HCT116 (cell line): ENCODE measurements at regions not wholly inside any gene's neighbourhood (a gene's known extent, or its start where the extent isn't known, plus 50 kb on each side); places are given as distances from the start of the nearest gene placed in this dataset.

Experiments used
- ATAC-seq: fragments of 200-7000 bp; cut with Tn5 transposase; 2 replicates; pipeline ENCODE4 v1.9.1; 2020; ENCODE audit warnings: mild to moderate bottlenecking, moderate library complexity
- BruUV-seq: library from RNA; stranded (reverse); fragments of 400-500 nt; replicated peaks from 2 replicates; lab custom pipeline; 2021; lab: Mats Ljungman, UMichigan
- CTCF ChIA-PET: fragments of 300-600 bp; sonication (Branson Sonifier 250); formaldehyde crosslinking; loops from one replicate; lab custom pipeline; 2021; ENCODE audit warnings: antibody characterized with exemption; lab: Charles Lee
- POLR2A ChIA-PET: fragments of 300-600, 350-600 bp; sonication (Branson Sonifier 250); formaldehyde crosslinking; loops from one replicate; lab custom pipeline; 2021; ENCODE audit warnings: antibody characterized with exemption; lab: Charles Lee
- RAD21 ChIA-PET, 2 experiments: fragments of 300-600 bp; sonication (Branson Sonifier 250); formaldehyde crosslinking; loops; one replicate each; lab custom pipeline; 2023; ENCODE audit warnings: low total read pairs in 2 of 2; ENCODE audit not compliant: uncharacterized antibody in 2 of 2, unreplicated experiment in 2 of 2, low non-redundant PET in 1 of 2; lab: Charles Lee
- DNase-seq: peaks from one replicate; pipeline ENCODE4 v3.0.0-alpha.2; 2010; ENCODE audit warnings: low read depth, low spot score
- H2AFZ ChIP-seq: fragments of 200-600 bp; shearing (Covaris generic), sonication (generic); 2 replicates; pipeline ENCODE4 v1.6.1; 2017; ENCODE audit warnings: low read depth, mixed run types, mixed read lengths, antibody characterized with exemption, low read length; ENCODE audit not compliant: poor library complexity, severe bottlenecking
- H3K27ac ChIP-seq: 2 replicates; pipeline ENCODE4 v1.5.1; 2012; ENCODE audit warnings: low read depth, low read length
- H3K27me3 ChIP-seq: fragments of 200-600 bp; sonication (generic); 2 replicates; pipeline ENCODE4 v1.6.1; 2016; ENCODE audit warnings: mixed run types, low read length, mixed read lengths; ENCODE audit not compliant: insufficient read depth
- H3K36me3 ChIP-seq, 2 experiments: fragments of 200-500 bp in 1 of 2; fragments of 200-600 bp in 1 of 2; sonication (Bioruptor generic) in 1 of 2; sonication (generic) in 1 of 2; 2 replicates each; pipeline versions ENCODE4 v1.5.1 to v1.6.1; 2014 to 2016; ENCODE audit warnings: low read length in 2 of 2, inconsistent platforms in 1 of 2, mixed read lengths in 1 of 2, mixed run types in 1 of 2; ENCODE audit not compliant: insufficient read depth in 2 of 2, control insufficient read depth in 1 of 2
- H3K4me1 ChIP-seq, 2 experiments: fragments of 200-600 bp in 1 of 2; sonication (generic) in 1 of 2; 2 replicates each; pipeline versions ENCODE4 v1.5.1 to v1.6.1; 2012 to 2017; ENCODE audit warnings: low read length in 2 of 2, inconsistent platforms in 1 of 2, mild to moderate bottlenecking in 1 of 2, mixed read lengths in 1 of 2, mixed run types in 1 of 2, moderate library complexity in 1 of 2; ENCODE audit not compliant: insufficient read depth in 2 of 2, control insufficient read depth in 1 of 2
- H3K4me2 ChIP-seq: fragments of 200-600 bp; sonication (generic); 2 replicates; pipeline ENCODE4 v1.6.1; 2017; ENCODE audit warnings: mixed run types, low read length, mixed read lengths
- H3K4me3 ChIP-seq, 2 experiments: fragments of 200-600 bp in 1 of 2; sonication (generic) in 1 of 2; replicated peaks in 1 of 2; 2 replicates each; pipeline ENCODE4 v1.5.1; 2011 to 2016; ENCODE audit warnings: low read length in 2 of 2, control low read depth in 1 of 2, low read depth in 1 of 2, mild to moderate bottlenecking in 1 of 2, mixed read lengths in 1 of 2, mixed run types in 1 of 2
- H3K79me2 ChIP-seq: fragments of 200-600 bp; sonication (generic); 2 replicates; pipeline ENCODE4 v1.6.1; 2017; ENCODE audit warnings: mild to moderate bottlenecking, mixed run types, low read length, moderate library complexity, mixed read lengths; ENCODE audit not compliant: insufficient read depth
- H3K9ac ChIP-seq: fragments of 200-600 bp; sonication (generic); 2 replicates; pipeline ENCODE4 v1.6.1; 2016; ENCODE audit warnings: low read length, mixed read lengths
- H3K9me2 ChIP-seq: fragments of 200-600 bp; sonication (generic), shearing (Covaris generic); 2 replicates; pipeline ENCODE4 v1.6.1; 2017; ENCODE audit warnings: mixed run types, mild to moderate bottlenecking, moderate library complexity; ENCODE audit not compliant: insufficient read depth
- H3K9me3 ChIP-seq, 2 experiments: fragments of 200-500 bp in 1 of 2; fragments of 200-600 bp in 1 of 2; sonication (Bioruptor generic) in 1 of 2; sonication (generic) in 1 of 2; 2 replicates each; pipeline ENCODE4 v1.6.1; 2014 to 2017; ENCODE audit warnings: low read length in 2 of 2, mixed read lengths in 2 of 2, inconsistent platforms in 1 of 2, low read depth in 1 of 2, mild to moderate bottlenecking in 1 of 2, mixed run types in 1 of 2, moderate library complexity in 1 of 2; ENCODE audit not compliant: control insufficient read depth in 1 of 2, insufficient read depth in 1 of 2
- H4K20me1 ChIP-seq: fragments of 200-600 bp; sonication (generic), shearing (Covaris generic); 2 replicates; pipeline ENCODE4 v1.6.1; 2017; ENCODE audit warnings: mixed run types, mild to moderate bottlenecking, moderate library complexity; ENCODE audit not compliant: insufficient read depth
- ATF3 ChIP-seq: IDR thresholded peaks from 2 replicates; pipeline ENCODE4 v1.6.1; 2012
- EZH2phosphoT487 ChIP-seq: fragments of 200-600 bp; IDR thresholded peaks from 2 replicates; pipeline ENCODE4 v1.6.1; 2018; ENCODE audit warnings: antibody characterized with exemption, borderline replicate concordance
- MAX ChIP-seq: IDR thresholded peaks from 2 replicates; pipeline ENCODE4 v1.6.1; 2012
- REST ChIP-seq: IDR thresholded peaks from 2 replicates; pipeline ENCODE4 v1.6.1; 2012; ENCODE audit warnings: low read depth
- SP1 ChIP-seq: IDR thresholded peaks from 2 replicates; pipeline ENCODE4 v1.6.1; 2012; ENCODE audit warnings: low read depth
- SRF ChIP-seq: IDR thresholded peaks from 2 replicates; pipeline ENCODE4 v1.6.1; 2012; ENCODE audit warnings: low read depth
- ZFX ChIP-seq: fragments of 450-650 bp; IDR thresholded peaks from 2 replicates; pipeline ENCODE4 v1.6.1; 2017
- intact Hi-C: fragments of 100-400 bp; cut with micrococcal nuclease; formaldehyde crosslinking; loops from 2 replicates; pipeline ENCODE4 v1.10.0; 2022

- ChIA-PET POLR2A (no interaction called here), CTCF (no interaction called here)
- no TSS peak for BruUV-seq
Measured at GRCh38 chr3:26070854-26071253, 281.0 kb downstream of the OXSM start.

More at GRCh38 chr3:26070854-26071253, 281.0 kb downstream of the OXSM start:
- ATAC-seq, result no peak
- Histone ChIP-seq H3K4me2 (no peak overlapping the region), H3K27me3 (no peaks in the 10 kb centered on the region), H3K36me3 (no peaks in the 10 kb centered on the region), H3K4me3 (no peak overlapping the region), H3K79me2 (no peaks in the 10 kb centered on the region), H3K9ac (no peak overlapping the region), H3K4me1 (no peaks in the 10 kb centered on the region), H3K9me2 (no peaks in the 10 kb centered on the region)
- intact Hi-C loops, result no loop called here
- DNase-seq, result no peak
- RAD21 ChIA-PET, result no interaction called here
- TF ChIP-seq REST, result no peak
- no peak for TF ChIP-seq SRF
- TF ChIP-seq MAX, result no peak
- no peak for TF ChIP-seq EZH2phosphoT487
- TF ChIP-seq ZFX, result no peak
- no peak for TF ChIP-seq ATF3
- TF ChIP-seq SP1, result no peak
- TF ChIP-seq, all 23 proteins: peak for 0
- Histone ChIP-seq H3K9me3 (no peaks in the 10 kb centered on the region), H4K20me1 (no peaks in the 10 kb centered on the region), H3K27ac (no peak overlapping the region), H2AFZ (no peak overlapping the region)
